MM.1S (cell line): ENCODE measurements at regions not wholly inside any gene's neighbourhood (a gene's known extent, or its start where the extent isn't known, plus 50 kb on each side); places are given as distances from the start of the nearest gene placed in this dataset.

Experiments
- CTCF ChIP-seq: fragments of 300-600 bp; sonication (generic); IDR thresholded peaks from 2 replicates; pipeline ENCODE4 v1.5.1; 2016; ENCODE audit warnings: antibody characterized with exemption, low read length, mixed read lengths
- EZH2 ChIP-seq: fragments of 300-600 bp; sonication (generic); optimal IDR thresholded peaks from 2 replicates; pipeline ENCODE3; 2017; ENCODE audit warnings: low read depth, mild to moderate bottlenecking, antibody characterized with exemption, low read length, mixed read lengths
- EZH2phosphoT487 ChIP-seq: fragments of 300-600 bp; sonication (generic); IDR thresholded peaks from 2 replicates; pipeline ENCODE4 v1.6.1; 2018; ENCODE audit warnings: antibody characterized with exemption, low read length

DNA sequence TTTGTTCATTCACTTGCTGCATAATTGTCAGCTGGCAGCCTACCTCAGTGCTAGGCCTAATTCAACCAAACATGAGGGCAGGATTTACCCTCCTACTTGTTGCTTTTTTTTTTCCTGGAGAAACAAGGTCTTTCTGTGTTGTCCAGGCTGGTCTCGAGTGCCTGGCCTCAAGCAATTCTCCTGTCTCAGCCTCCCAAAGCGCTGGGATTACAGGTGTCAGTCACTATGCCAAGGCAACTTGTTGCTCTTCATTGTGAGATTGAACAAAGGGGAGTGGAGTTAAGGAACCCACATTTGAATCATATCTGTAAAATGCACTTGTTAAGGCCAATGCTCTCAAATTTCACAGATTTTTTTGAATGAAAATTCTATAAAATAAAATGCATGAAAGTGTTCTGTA, 380.5 kb downstream of the TMEM161B start:
- TF ChIP-seq CTCF (no peak), EZH2 (no peak), EZH2phosphoT487 (no peak)
